Duodenal mucosa (tissue), 2 donors: ENCODE measurements at regions not wholly inside any gene's neighbourhood (a gene's known extent, or its start where the extent isn't known, plus 50 kb on each side); places are given as distances from the start of the nearest gene placed in this dataset.

Source experiments
- H3K27ac ChIP-seq: one replicate; pipeline ENCODE4 v1.7.0; 2013; ENCODE audit warnings: low read depth, low read length
- H3K27me3 ChIP-seq, 2 donors: one replicate each; pipeline ENCODE4 v1.7.0; 2013; ENCODE audit warnings: low read length in 2 of 2, control low read depth in 1 of 2; ENCODE audit not compliant: insufficient read depth in 2 of 2, control insufficient read depth in 1 of 2
- H3K36me3 ChIP-seq, 2 donors: one replicate each; pipeline ENCODE4 v1.7.0; 2013; ENCODE audit warnings: low read length in 2 of 2, control low read depth in 1 of 2; ENCODE audit not compliant: insufficient read depth in 2 of 2, control insufficient read depth in 1 of 2
- H3K4me1 ChIP-seq, 2 donors: one replicate each; pipeline ENCODE4 v1.7.0; 2013; ENCODE audit warnings: low read length in 2 of 2, control low read depth in 1 of 2; ENCODE audit not compliant: insufficient read depth in 2 of 2, control insufficient read depth in 1 of 2
- H3K4me3 ChIP-seq, 2 donors: one replicate each; pipeline ENCODE4 v1.7.0; 2013; ENCODE audit warnings: low read length in 2 of 2, low read depth in 1 of 2
- H3K9ac ChIP-seq, 2 donors: one replicate each; pipeline ENCODE4 v1.7.0; 2013; ENCODE audit warnings: low read length in 2 of 2, low read depth in 1 of 2
- H3K9me3 ChIP-seq, 2 donors: one replicate each; pipeline ENCODE4 v1.7.0; 2013; ENCODE audit warnings: low read length in 2 of 2, control low read depth in 1 of 2; ENCODE audit not compliant: control insufficient read depth in 1 of 2

DNA sequence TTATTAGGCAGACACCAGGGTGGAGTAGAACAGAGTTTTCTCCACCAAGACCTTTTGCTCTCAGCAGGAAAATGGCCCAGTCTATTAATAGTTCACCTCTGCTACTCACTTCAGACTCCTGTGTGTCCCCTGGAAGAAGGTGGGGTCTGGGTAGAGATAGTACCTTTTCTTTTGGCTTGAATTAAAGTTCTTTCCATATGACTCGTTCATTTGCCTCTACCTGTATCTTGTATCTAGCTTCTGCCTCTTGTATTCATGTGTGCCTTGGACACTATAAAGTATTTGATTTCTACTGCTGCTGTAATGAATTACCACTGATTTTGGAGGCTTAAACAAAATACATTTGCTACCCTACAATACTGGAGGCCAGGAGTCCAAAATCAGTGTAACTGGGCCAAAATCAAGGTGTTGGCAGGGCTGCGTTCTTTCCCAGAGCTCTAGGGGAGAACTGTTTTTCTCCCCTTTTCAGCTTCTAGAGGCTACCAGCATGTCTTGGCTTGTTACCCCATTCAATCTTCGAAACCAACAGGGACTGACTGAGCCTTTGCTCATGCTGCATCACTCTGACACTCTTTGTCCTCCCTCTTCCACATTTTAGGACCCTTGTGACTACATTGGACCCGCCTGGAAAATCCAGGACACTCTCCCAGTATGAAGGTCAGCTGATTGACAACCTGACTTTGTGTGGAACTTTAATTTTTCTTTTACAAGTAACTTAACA lies 155.6 kb upstream of the PRSS58 start:
- H3K4me3 ChIP-seq = no peak overlapping the region
- H3K27ac ChIP-seq = no peak overlapping the region
- H3K36me3 ChIP-seq = no peaks in the 10 kb centered on the region
- H3K9me3 ChIP-seq = no peaks in the 10 kb centered on the region
- no peak overlapping the region for H3K9ac ChIP-seq
- H3K4me1 ChIP-seq = no peaks in the 10 kb centered on the region
- H3K27me3 ChIP-seq = no peaks in the 10 kb centered on the region

DNA sequence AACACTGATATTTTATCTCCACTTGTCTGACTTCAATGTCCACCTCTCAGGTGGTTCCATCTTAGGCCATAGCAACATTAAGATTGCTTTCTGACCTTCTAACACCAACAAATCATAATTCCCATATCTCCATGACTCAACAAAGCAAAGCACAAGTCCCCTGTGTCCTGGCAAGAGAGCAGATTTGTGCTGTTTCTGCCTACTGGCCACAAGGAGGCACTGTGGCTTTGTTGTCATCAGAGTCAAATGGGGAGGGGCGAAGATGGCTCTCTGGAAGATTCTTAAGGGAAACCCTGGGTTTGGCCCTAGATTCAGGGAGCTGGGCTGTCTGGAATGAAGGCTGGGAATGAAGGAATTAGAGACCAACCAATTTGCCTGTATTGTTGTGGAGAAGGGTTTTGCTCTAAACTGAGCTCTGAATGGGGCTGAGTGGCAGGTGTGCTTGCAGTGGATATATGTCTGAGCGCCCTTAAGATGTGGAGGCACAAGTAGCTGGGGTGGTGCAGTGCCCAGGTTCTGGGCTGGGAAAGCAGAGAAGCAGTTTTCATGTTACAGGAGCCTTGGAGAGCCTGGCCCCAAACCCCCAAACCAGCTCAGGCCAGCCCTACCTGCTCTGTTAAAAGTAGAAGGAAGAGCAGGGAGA lies 154.8 kb upstream of the PRSS58 start:
- no peaks in the 10 kb centered on the region for H3K9me3 ChIP-seq
- H3K36me3 ChIP-seq = no peaks in the 10 kb centered on the region
- H3K9ac ChIP-seq = no peak overlapping the region
- H3K4me3 ChIP-seq = no peak overlapping the region
- no peaks in the 10 kb centered on the region for H3K4me1 ChIP-seq
- no peak overlapping the region for H3K27ac ChIP-seq
- no peaks in the 10 kb centered on the region for H3K27me3 ChIP-seq

DNA sequence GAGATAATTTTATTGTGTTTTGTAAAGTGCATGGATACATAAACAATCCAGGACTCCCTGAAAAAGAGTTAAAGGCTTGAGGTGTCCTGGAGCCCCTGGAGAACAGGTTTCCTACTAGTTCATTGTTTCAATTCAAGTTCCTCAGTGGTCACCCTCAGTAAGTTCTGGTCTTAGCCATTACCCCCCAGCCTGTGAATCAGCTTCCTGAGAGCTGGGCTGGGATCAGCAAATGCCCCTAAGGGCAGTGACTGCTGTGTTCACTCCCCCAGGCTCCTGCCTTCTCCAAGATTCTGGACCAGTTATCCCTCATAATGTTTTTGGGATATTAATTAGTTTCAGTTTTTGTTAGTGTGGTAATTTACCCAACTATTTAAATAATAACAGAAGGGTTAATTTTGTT lies 151.6 kb upstream of the PRSS58 start:
- Histone ChIP-seq H3K36me3 (no peaks in the 10 kb centered on the region), H3K9me3 (no peaks in the 10 kb centered on the region), H3K4me1 (no peaks in the 10 kb centered on the region), H3K9ac (no peak overlapping the region), H3K4me3 (no peak overlapping the region), H3K27me3 (no peaks in the 10 kb centered on the region), H3K27ac (no peak overlapping the region)

DNA sequence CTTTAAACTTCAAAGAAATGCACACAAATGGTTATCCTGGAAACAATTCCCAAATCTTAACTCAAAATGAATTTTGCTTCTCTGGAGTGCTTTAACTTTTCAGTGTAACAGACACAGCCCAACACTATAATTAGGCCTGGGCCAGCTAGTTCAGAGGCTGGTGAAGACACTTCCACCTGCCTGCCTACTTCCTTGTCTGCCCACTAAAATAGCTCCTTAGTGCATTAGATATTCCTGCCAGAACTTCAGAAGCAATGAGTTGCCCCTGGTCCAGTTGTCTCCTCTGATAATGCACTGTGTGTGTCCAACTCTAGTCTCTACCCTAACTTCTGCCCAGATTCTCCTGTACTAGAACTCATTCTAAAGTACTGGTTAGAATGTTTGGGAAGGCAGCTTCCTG lies 150.9 kb upstream of the PRSS58 start:
- Histone ChIP-seq H3K27ac (no peak overlapping the region), H3K36me3 (no peaks in the 10 kb centered on the region), H3K27me3 (no peaks in the 10 kb centered on the region), H3K4me1 (no peaks in the 10 kb centered on the region), H3K9me3 (no peaks in the 10 kb centered on the region), H3K4me3 (no peak overlapping the region), H3K9ac (no peak overlapping the region)

DNA sequence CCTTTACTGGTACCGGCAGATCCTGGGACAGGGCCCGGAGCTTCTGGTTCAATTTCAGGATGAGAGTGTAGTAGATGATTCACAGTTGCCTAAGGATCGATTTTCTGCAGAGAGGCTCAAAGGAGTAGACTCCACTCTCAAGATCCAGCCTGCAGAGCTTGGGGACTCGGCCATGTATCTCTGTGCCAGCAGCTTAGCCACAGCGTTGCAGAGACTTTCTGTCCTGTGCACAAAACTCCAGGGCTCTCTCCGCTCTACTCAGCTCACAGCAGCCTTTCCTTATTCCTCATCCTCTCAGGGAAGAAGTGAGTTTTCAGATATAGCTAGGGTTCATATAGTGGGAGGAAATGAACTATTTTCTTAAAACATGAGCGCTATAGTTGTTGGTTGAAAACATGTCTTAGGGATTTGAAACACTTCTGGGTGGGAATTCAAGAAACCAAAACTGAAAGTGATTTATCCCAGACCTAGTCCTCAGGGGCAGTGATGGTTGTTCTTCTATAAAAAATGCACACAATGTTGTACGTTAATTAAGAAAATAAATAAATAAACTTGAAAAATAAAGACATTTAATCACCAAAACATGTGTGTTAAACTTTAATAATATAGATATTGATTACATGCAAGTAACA lies 150.2 kb upstream of the PRSS58 start:
- Histone ChIP-seq H3K27ac (no peak overlapping the region), H3K36me3 (no peaks in the 10 kb centered on the region), H3K9ac (no peak overlapping the region), H3K4me3 (peak overlapping the region in 1 of 2 donors; percentile 21), H3K9me3 (no peaks in the 10 kb centered on the region), H3K27me3 (no peaks in the 10 kb centered on the region), H3K4me1 (no peaks in the 10 kb centered on the region)

DNA sequence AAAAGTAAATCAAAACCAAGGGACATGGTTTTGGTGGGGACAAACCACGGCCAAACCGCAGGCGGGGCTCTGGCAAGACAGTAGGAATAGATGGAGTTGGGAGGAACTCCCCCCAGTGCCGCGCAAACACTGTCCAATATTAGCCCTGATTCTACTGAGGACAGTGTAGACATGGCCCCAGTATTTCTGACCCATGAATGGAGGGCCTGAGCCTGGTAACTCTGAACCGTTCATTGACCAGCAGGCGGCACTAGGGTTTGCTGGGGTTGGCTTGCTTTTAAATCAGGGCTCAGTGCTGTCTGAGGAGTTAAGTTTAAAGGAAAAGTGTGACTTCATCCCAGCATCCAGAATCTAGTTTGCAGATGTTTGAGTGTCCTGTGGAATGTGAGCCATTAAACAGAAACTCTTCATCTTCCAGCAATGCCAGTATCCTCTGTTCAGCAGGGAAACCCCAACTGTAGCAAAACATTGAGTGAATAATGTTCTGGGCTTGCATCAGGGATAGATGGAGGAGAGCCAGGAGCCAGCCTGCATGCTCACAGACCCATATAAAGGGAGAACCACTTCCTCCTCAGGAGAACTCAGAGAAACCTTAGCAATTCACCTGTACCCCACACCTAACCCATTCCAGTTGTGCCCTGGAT lies 147.4 kb upstream of the PRSS58 start:
- Histone ChIP-seq H3K36me3 (no peaks in the 10 kb centered on the region), H3K9ac (no peak overlapping the region), H3K4me1 (no peaks in the 10 kb centered on the region), H3K4me3 (no peak overlapping the region), H3K9me3 (no peaks in the 10 kb centered on the region), H3K27ac (no peak overlapping the region), H3K27me3 (no peaks in the 10 kb centered on the region)

DNA sequence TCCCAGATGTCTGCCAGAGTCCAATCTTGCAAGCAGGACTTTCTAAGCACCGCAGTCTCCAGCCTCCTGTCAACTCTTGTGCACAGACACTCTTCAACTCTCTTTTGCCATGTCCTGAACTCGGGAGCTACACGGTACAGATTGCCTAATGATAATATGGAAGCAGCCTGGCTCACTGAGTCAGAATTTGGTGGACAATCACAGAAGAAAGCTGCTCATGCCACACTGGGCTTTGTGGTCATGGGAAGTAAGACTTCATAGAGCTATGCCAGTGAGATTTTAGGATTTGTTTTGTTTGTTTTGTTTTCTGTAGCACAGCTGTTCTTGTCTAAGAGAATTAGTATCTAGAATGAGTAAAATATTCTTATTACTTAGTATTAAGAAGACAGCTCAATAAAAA lies 144.1 kb upstream of the PRSS58 start:
- Histone ChIP-seq H3K9ac (no peak overlapping the region), H3K27ac (no peak overlapping the region), H3K4me3 (no peak overlapping the region), H3K4me1 (no peaks in the 10 kb centered on the region), H3K36me3 (no peaks in the 10 kb centered on the region), H3K9me3 (no peaks in the 10 kb centered on the region), H3K27me3 (no peaks in the 10 kb centered on the region)

DNA sequence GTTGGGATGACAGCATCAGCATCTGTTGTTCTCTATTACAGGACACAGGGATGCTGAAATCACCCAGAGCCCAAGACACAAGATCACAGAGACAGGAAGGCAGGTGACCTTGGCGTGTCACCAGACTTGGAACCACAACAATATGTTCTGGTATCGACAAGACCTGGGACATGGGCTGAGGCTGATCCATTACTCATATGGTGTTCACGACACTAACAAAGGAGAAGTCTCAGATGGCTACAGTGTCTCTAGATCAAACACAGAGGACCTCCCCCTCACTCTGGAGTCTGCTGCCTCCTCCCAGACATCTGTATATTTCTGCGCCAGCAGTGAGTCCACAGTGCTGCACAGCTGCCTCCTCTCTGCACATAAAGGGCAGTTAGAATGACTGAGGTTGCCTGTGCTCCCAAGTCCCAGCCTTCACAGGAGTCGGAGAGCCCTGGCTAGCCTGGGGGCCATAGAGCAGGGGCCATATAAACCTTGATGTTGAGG lies 142.2 kb upstream of the PRSS58 start:
- Histone ChIP-seq H3K9me3 (no peaks in the 10 kb centered on the region), H3K27me3 (no peaks in the 10 kb centered on the region), H3K36me3 (no peaks in the 10 kb centered on the region), H3K9ac (no peak overlapping the region), H3K4me1 (no peaks in the 10 kb centered on the region), H3K27ac (no peak overlapping the region), H3K4me3 (no peak overlapping the region)

DNA sequence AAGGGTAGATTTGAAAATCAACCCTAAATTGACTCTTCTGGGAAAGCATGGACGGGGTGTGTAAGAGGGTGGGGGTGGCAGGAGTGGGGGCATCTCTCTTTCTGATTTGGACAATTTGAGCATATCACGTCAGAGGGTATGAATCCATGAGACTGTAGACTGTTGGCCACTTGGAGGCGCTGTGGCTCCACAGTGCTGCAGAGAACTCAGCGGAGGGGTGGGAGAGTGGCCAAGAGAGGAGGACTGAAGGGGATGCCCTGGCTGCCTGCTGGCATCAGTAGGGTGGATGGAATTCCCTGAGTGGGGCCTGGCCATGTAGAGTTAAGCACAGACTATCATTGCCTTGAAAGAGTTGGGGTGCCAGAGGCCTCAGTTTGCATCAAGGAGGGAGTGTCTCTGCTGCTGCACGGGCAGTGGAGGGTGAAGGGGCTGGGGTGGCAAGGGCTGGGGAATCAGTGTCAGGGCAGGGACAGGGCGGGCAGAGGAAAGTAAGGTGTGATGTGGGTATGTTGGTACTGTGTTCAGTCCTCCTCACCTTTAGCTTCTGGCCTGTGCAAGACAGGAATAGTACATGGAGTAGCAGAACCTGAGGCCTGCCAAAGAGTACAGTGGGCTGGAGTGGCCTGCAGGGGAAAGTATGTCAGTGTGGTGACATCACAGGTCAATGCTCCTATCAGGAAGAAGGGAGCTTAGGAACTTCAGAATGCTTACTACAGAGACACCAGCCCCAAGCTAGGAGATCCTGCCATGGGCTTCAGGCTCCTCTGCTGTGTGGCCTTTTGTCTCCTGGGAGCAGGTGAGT lies 133.5 kb upstream of the PRSS58 start:
- Histone ChIP-seq H3K27ac (no peak overlapping the region), H3K27me3 (no peaks in the 10 kb centered on the region), H3K9me3 (no peaks in the 10 kb centered on the region), H3K4me1 (no peaks in the 10 kb centered on the region), H3K4me3 (no peak overlapping the region), H3K36me3 (no peaks in the 10 kb centered on the region), H3K9ac (no peak overlapping the region)
